ENCODE measurements at regions not wholly inside any gene's neighbourhood (a gene's known extent, or its start where the extent isn't known, plus 50 kb on each side); places are given as distances from the start of the nearest gene placed in this dataset.

GRCh38 chr4:146041139-146042004 is 102.7 kb upstream of the ZNF827 start (continued):
- no peak for TF ChIP-seq USF1 (CRISPR knock-in tag; IDR thresholded peaks at IDR 0.05)
- TF ChIP-seq ZNF416 (CRISPR knock-in tag; IDR thresholded peaks at IDR 0.05), result no peak
- no peak for TF ChIP-seq TEAD4 (CRISPR knock-in tag; IDR thresholded peaks at IDR 0.05)
- no peak for TF ChIP-seq RORB (CRISPR knock-in tag; IDR thresholded peaks at IDR 0.05)
- TF ChIP-seq ZNF263 (CRISPR knock-in tag; IDR thresholded peaks at IDR 0.05; ENCODE audit: low read depth), result no peak
- TF ChIP-seq, protein P1, sequence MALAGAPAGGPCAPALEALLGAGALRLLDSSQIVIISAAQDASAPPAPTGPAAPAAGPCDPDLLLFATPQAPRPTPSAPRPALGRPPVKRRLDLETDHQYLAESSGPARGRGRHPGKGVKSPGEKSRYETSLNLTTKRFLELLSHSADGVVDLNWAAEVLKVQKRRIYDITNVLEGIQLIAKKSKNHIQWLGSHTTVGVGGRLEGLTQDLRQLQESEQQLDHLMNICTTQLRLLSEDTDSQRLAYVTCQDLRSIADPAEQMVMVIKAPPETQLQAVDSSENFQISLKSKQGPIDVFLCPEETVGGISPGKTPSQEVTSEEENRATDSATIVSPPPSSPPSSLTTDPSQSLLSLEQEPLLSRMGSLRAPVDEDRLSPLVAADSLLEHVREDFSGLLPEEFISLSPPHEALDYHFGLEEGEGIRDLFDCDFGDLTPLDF (CRISPR knock-in tag; IDR thresholded peaks at IDR 0.05), result no peak
- TF ChIP-seq, protein P2, sequence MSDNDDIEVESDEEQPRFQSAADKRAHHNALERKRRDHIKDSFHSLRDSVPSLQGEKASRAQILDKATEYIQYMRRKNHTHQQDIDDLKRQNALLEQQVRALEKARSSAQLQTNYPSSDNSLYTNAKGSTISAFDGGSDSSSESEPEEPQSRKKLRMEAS (CRISPR knock-in tag; IDR thresholded peaks at IDR 0.05), result no peak
- no peak for TF ChIP-seq E2F5 (CRISPR knock-in tag; IDR thresholded peaks at IDR 0.05)
- no peak for TF ChIP-seq ATF1 (CRISPR knock-in tag; IDR thresholded peaks at IDR 0.05)
- no peak for TF ChIP-seq ZNF121 (CRISPR knock-in tag; IDR thresholded peaks at IDR 0.05)
- no peak for TF ChIP-seq GRHL2 (CRISPR knock-in tag; IDR thresholded peaks at IDR 0.05; ENCODE audit: insufficient replicate concordance, severe bottlenecking)
- TF ChIP-seq ZNF232 (CRISPR knock-in tag; IDR thresholded peaks at IDR 0.05), result no peak
- TF ChIP-seq ZNF317 (CRISPR knock-in tag; IDR thresholded peaks at IDR 0.05; ENCODE audit: borderline replicate concordance, low read depth), result no peak
- no peak for TF ChIP-seq NFATC4 (CRISPR knock-in tag; IDR thresholded peaks at IDR 0.05)

- POLR2A ChIA-PET, result no interaction called here
- no peak for TF ChIP-seq KAT7 (CRISPR knock-in tag; IDR thresholded peaks at IDR 0.05; ENCODE audit: borderline replicate concordance)
- no peak for TF ChIP-seq ZNF317 (CRISPR knock-in tag; IDR thresholded peaks at IDR 0.05; ENCODE audit: borderline replicate concordance, low read depth)
- TF ChIP-seq ATF3 (CRISPR knock-in tag; conservative IDR thresholded peaks at IDR 0.05), result no peak
- TF ChIP-seq ZNF219 (CRISPR knock-in tag; IDR thresholded peaks at IDR 0.05; ENCODE audit: borderline replicate concordance), result no peak
- TF ChIP-seq JUN (CRISPR knock-in tag; IDR thresholded peaks at IDR 0.05), result no peak
- no peak for TF ChIP-seq MXD4 (CRISPR knock-in tag; IDR thresholded peaks at IDR 0.05; ENCODE audit: borderline replicate concordance)
- TF ChIP-seq, protein P3, sequence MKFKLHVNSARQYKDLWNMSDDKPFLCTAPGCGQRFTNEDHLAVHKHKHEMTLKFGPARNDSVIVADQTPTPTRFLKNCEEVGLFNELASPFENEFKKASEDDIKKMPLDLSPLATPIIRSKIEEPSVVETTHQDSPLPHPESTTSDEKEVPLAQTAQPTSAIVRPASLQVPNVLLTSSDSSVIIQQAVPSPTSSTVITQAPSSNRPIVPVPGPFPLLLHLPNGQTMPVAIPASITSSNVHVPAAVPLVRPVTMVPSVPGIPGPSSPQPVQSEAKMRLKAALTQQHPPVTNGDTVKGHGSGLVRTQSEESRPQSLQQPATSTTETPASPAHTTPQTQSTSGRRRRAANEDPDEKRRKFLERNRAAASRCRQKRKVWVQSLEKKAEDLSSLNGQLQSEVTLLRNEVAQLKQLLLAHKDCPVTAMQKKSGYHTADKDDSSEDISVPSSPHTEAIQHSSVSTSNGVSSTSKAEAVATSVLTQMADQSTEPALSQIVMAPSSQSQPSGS (CRISPR knock-in tag; IDR thresholded peaks at IDR 0.05; ENCODE audit: borderline replicate concordance, low read depth), result no peak
- no peak for TF ChIP-seq JAZF1 (CRISPR knock-in tag; IDR thresholded peaks at IDR 0.05)
- TF ChIP-seq ZNF396 (CRISPR knock-in tag; IDR thresholded peaks at IDR 0.05; ENCODE audit: borderline replicate concordance), result no peak
- no peak for TF ChIP-seq ZNF671 (CRISPR knock-in tag; IDR thresholded peaks at IDR 0.05)
- TF ChIP-seq TEAD1 (CRISPR knock-in tag; IDR thresholded peaks at IDR 0.05), result no peak
- no peak for TF ChIP-seq TEAD4 (CRISPR knock-in tag; IDR thresholded peaks at IDR 0.05)
- TF ChIP-seq GRHL2 (CRISPR knock-in tag; IDR thresholded peaks at IDR 0.05; ENCODE audit: insufficient replicate concordance, severe bottlenecking), result no peak
- TF ChIP-seq, protein P4, sequence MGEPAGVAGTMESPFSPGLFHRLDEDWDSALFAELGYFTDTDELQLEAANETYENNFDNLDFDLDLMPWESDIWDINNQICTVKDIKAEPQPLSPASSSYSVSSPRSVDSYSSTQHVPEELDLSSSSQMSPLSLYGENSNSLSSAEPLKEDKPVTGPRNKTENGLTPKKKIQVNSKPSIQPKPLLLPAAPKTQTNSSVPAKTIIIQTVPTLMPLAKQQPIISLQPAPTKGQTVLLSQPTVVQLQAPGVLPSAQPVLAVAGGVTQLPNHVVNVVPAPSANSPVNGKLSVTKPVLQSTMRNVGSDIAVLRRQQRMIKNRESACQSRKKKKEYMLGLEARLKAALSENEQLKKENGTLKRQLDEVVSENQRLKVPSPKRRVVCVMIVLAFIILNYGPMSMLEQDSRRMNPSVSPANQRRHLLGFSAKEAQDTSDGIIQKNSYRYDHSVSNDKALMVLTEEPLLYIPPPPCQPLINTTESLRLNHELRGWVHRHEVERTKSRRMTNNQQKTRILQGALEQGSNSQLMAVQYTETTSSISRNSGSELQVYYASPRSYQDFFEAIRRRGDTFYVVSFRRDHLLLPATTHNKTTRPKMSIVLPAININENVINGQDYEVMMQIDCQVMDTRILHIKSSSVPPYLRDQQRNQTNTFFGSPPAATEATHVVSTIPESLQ (CRISPR knock-in tag; IDR thresholded peaks at IDR 0.05), result no peak
- no peak for TF ChIP-seq USF2 (CRISPR knock-in tag; IDR thresholded peaks at IDR 0.05)
- Mint-ChIP-seq H3K36me3 (no peaks in the 10 kb centered on the region), H3K27ac (no peak overlapping the region), H3K4me3 (no peak overlapping the region), H3K27me3 (ENCODE audit: low read depth) (peaks cover 4% of the 10 kb centered on the region; the same call in 1 of the 2 replicates), H3K9me3 (peaks cover 20% of the 10 kb centered on the region), H3K4me1 (no peaks in the 10 kb centered on the region)
- CTCF ChIA-PET, result no interaction called here
- DNase-seq (ENCODE audit: low spot score) (no peak), ATAC-seq (peak; percentile 51)
These were observed 102.0 kb upstream of the ZNF827 start for GRCh38 chr4:146040623-146041022.

Data from WTC11 (cell line).